Panc1 (cell line): ENCODE measurements at regions not wholly inside any gene's neighbourhood (a gene's known extent, or its start where the extent isn't known, plus 50 kb on each side); places are given as distances from the start of the nearest gene placed in this dataset.

ENCODE experiments used
- ATAC-seq: fragments of 200-7000 bp; cut with Tn5 transposase; 2 replicates; pipeline ENCODE4 v1.9.1; 2020; ENCODE audit warnings: mild to moderate bottlenecking, moderate library complexity
- BruUV-seq: library from RNA; stranded (reverse); fragments of 400-500 nt; replicated peaks from 2 replicates; lab custom pipeline; 2021; lab: Mats Ljungman, UMichigan
- CTCF ChIA-PET: fragments of 300-600 bp; sonication (Branson Sonifier 250); formaldehyde crosslinking; loops from one replicate; lab custom pipeline; 2022; ENCODE audit warnings: antibody characterized with exemption; lab: Charles Lee
- POLR2A ChIA-PET: fragments of 300-600 bp; sonication (Branson Sonifier 250); formaldehyde crosslinking; loops from one replicate; lab custom pipeline; 2022; ENCODE audit warnings: antibody characterized with exemption; lab: Charles Lee
- DNase-seq: peaks from one replicate; pipeline ENCODE4 v3.0.0-alpha.2; 2010; ENCODE audit warnings: low read depth, low spot score
- H3K27ac ChIP-seq: 2 replicates; pipeline ENCODE4 v1.5.1; 2011; ENCODE audit warnings: mild to moderate bottlenecking, low read length, inconsistent platforms
- H3K27me3 ChIP-seq: fragments of 200-500 bp; sonication (Bioruptor generic); 2 replicates; pipeline ENCODE4 v1.6.0; 2014; ENCODE audit warnings: low read length, inconsistent platforms; ENCODE audit not compliant: control insufficient read depth, insufficient read depth
- H3K36me3 ChIP-seq: fragments of 200-500 bp; sonication (Bioruptor generic); 2 replicates; pipeline ENCODE4 v1.5.1; 2014; ENCODE audit warnings: inconsistent platforms, mild to moderate bottlenecking, low read length, moderate library complexity; ENCODE audit not compliant: control insufficient read depth, insufficient read depth
- H3K4me1 ChIP-seq: 2 replicates; pipeline ENCODE4 v1.5.1; 2011; ENCODE audit warnings: inconsistent platforms, mild to moderate bottlenecking, low read length, moderate library complexity; ENCODE audit not compliant: control insufficient read depth, insufficient read depth
- H3K4me3 ChIP-seq, 2 experiments: 2 replicates each; pipeline ENCODE4 v1.5.1; 2011 to 2012; ENCODE audit warnings: low read depth in 2 of 2, low read length in 2 of 2, mild to moderate bottlenecking in 2 of 2, inconsistent platforms in 1 of 2, moderate library complexity in 1 of 2
- H3K9me3 ChIP-seq: fragments of 200-500 bp; sonication (Bioruptor generic); 2 replicates; pipeline ENCODE4 v1.5.1; 2014; ENCODE audit warnings: low read depth, mild to moderate bottlenecking, inconsistent platforms, low read length, moderate library complexity; ENCODE audit not compliant: control insufficient read depth, insufficient read depth
- POLR2AphosphoS5 ChIP-seq: IDR thresholded peaks from 2 replicates; pipeline ENCODE4 v1.6.1; 2012; ENCODE audit warnings: mild to moderate bottlenecking, low read depth, low read length, moderate library complexity
- SIN3A ChIP-seq: IDR thresholded peaks from 2 replicates; pipeline ENCODE4 v1.6.1; 2012; ENCODE audit warnings: low read depth, mild to moderate bottlenecking, low read length, moderate library complexity, borderline replicate concordance; ENCODE audit not compliant: insufficient read depth
- TCF7L2 ChIP-seq: IDR thresholded peaks from 2 replicates; pipeline ENCODE4 v1.6.1; 2011; ENCODE audit warnings: mild to moderate bottlenecking, low read depth, low read length, inconsistent platforms
- in situ Hi-C: cut with HindIII; loops from 2 replicates; pipeline ENCODE4 v1.10.0; 2016; ENCODE audit warnings: low sequenced_read_pairs, low pct_unique_long_range_greater_than_20kb
- intact Hi-C: fragments of 100-400 bp; cut with micrococcal nuclease; formaldehyde crosslinking; loops from one replicate; pipeline ENCODE4 v1.10.0; 2022; ENCODE audit not compliant: unreplicated experiment
- TF ChIP-seq, protein P1 (sequence below): fragments of 450-650 bp; IDR thresholded peaks from 2 replicates; pipeline ENCODE4 v1.5.1; 2017; ENCODE audit warnings: mild to moderate bottlenecking
- TF ChIP-seq, protein P2 (sequence below), 2 experiments: IDR thresholded peaks; 2 replicates each; pipeline ENCODE4 v1.6.1; 2011 to 2012; ENCODE audit warnings: low read depth in 2 of 2, control low read depth in 1 of 2, low read length in 1 of 2, mild to moderate bottlenecking in 1 of 2, moderate library complexity in 1 of 2; ENCODE audit not compliant: insufficient read depth in 1 of 2

DNA sequence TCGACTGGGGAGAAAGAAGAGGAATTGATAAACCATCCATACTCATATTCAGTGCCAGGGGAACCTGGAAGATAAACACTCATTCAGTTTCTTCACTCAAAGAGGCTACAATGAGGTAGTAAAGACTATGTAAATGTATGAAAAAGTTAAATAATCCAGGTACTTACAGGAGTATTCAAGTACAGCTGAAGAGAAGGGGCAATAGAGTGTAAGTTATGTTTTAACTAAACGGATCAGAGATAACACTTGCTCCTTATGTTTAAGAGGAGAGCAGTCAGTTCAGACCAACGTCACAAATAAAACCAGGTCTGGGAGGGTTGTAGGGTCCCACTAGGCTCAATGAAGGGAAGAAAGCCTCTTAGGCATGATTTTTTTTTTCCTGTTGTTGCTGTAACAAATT lies 358.3 kb upstream of the SMIM21 start:
- intact Hi-C loops (no loop called here), in situ Hi-C loops (no loop called here)
- ChIA-PET CTCF (no interaction called here), POLR2A (no interaction called here)
- peaks cover 24% of the 10 kb centered on the region for H3K27me3 ChIP-seq
- TF ChIP-seq, protein P1, sequence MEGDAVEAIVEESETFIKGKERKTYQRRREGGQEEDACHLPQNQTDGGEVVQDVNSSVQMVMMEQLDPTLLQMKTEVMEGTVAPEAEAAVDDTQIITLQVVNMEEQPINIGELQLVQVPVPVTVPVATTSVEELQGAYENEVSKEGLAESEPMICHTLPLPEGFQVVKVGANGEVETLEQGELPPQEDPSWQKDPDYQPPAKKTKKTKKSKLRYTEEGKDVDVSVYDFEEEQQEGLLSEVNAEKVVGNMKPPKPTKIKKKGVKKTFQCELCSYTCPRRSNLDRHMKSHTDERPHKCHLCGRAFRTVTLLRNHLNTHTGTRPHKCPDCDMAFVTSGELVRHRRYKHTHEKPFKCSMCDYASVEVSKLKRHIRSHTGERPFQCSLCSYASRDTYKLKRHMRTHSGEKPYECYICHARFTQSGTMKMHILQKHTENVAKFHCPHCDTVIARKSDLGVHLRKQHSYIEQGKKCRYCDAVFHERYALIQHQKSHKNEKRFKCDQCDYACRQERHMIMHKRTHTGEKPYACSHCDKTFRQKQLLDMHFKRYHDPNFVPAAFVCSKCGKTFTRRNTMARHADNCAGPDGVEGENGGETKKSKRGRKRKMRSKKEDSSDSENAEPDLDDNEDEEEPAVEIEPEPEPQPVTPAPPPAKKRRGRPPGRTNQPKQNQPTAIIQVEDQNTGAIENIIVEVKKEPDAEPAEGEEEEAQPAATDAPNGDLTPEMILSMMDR = no peak
- TF ChIP-seq, protein P2, sequence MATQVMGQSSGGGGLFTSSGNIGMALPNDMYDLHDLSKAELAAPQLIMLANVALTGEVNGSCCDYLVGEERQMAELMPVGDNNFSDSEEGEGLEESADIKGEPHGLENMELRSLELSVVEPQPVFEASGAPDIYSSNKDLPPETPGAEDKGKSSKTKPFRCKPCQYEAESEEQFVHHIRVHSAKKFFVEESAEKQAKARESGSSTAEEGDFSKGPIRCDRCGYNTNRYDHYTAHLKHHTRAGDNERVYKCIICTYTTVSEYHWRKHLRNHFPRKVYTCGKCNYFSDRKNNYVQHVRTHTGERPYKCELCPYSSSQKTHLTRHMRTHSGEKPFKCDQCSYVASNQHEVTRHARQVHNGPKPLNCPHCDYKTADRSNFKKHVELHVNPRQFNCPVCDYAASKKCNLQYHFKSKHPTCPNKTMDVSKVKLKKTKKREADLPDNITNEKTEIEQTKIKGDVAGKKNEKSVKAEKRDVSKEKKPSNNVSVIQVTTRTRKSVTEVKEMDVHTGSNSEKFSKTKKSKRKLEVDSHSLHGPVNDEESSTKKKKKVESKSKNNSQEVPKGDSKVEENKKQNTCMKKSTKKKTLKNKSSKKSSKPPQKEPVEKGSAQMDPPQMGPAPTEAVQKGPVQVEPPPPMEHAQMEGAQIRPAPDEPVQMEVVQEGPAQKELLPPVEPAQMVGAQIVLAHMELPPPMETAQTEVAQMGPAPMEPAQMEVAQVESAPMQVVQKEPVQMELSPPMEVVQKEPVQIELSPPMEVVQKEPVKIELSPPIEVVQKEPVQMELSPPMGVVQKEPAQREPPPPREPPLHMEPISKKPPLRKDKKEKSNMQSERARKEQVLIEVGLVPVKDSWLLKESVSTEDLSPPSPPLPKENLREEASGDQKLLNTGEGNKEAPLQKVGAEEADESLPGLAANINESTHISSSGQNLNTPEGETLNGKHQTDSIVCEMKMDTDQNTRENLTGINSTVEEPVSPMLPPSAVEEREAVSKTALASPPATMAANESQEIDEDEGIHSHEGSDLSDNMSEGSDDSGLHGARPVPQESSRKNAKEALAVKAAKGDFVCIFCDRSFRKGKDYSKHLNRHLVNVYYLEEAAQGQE (IDR thresholded peaks at IDR 0.05; ENCODE audit: insufficient read depth in 1 of 2, low read depth in 2 of 2, low read length in 1 of 2) = no peak
- TF ChIP-seq TCF7L2 (no peak), POLR2AphosphoS5 (no peak), SIN3A (no peak)
- H3K4me1 ChIP-seq = no peaks in the 10 kb centered on the region
- H3K27ac ChIP-seq = no peak overlapping the region
- no peaks in the 10 kb centered on the region for H3K36me3 ChIP-seq
- BruUV-seq = no TSS peak
- H3K4me3 ChIP-seq = no peak overlapping the region
- no peaks in the 10 kb centered on the region for H3K9me3 ChIP-seq
- DNase-seq (no peak), ATAC-seq (no peak)

DNA sequence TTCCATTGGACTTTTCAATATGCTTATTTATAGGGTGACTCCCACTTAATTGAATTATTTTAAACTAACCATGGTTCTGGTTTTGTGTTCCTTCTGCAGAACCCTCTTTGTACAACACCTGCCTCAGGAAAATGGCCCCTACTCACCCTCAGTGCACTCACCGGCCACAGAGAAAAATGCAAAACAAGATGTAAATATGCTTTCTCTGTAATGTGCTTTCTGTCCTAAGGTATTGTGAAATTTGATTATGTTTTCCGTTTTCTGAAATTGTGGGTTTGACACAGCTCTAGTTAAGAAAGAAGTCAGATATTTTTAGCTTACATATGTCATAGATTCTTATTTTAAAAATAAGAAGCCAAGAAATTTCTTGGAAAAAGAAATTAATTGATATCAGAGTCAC lies 357.7 kb upstream of the SMIM21 start:
- ChIA-PET POLR2A (no interaction called here), CTCF (no interaction called here)
- Histone ChIP-seq H3K4me3 (no peak overlapping the region), H3K36me3 (no peaks in the 10 kb centered on the region), H3K27ac (no peak overlapping the region), H3K27me3 (peaks cover 24% of the 10 kb centered on the region), H3K4me1 (no peaks in the 10 kb centered on the region), H3K9me3 (no peaks in the 10 kb centered on the region)
- TF ChIP-seq, protein P1 = no peak
- TF ChIP-seq SIN3A (no peak), TCF7L2 (no peak), POLR2AphosphoS5 (no peak)
- TF ChIP-seq, protein P2 (IDR thresholded peaks at IDR 0.05; ENCODE audit: insufficient read depth in 1 of 2, low read depth in 2 of 2, low read length in 1 of 2) = no peak
- DNase-seq (no peak), ATAC-seq (no peak)
- BruUV-seq = no TSS peak
- intact Hi-C loops (no loop called here), in situ Hi-C loops (no loop called here)
